ENCODE measurements at regions not wholly inside any gene's neighbourhood (a gene's known extent, or its start where the extent isn't known, plus 50 kb on each side); places are given as distances from the start of the nearest gene placed in this dataset.

- TF ChIP-seq SRY (CRISPR knock-in tag; IDR thresholded peaks at IDR 0.05) (no peak), SMAD9 (CRISPR knock-in tag; IDR thresholded peaks at IDR 0.05) (no peak), ZNF710 (CRISPR knock-in tag; IDR thresholded peaks at IDR 0.05; ENCODE audit: borderline replicate concordance) (no peak), ZNF740 (CRISPR knock-in tag; IDR thresholded peaks at IDR 0.05) (no peak), PTBP1 (IDR thresholded peaks at IDR 0.05; ENCODE audit: low read depth, low read length, poor library complexity, severe bottlenecking) (no peak), ZSCAN9 (CRISPR knock-in tag; IDR thresholded peaks at IDR 0.05; ENCODE audit: borderline replicate concordance) (no peak), CREBL2 (CRISPR knock-in tag; IDR thresholded peaks at IDR 0.05; ENCODE audit: borderline replicate concordance) (no peak), SRSF4 (IDR thresholded peaks at IDR 0.05; ENCODE audit: low read depth, low read length, poor library complexity, severe bottlenecking) (no peak), SMYD3 (CRISPR knock-in tag; IDR thresholded peaks at IDR 0.05) (no peak), ZNF678 (CRISPR knock-in tag; IDR thresholded peaks at IDR 0.05) (no peak)
Measured at GRCh38 chr4:53931461-53931961, 132.9 kb downstream of the CHIC2 start (continued).
